H9 (cell line): ENCODE measurements at regions not wholly inside any gene's neighbourhood (a gene's known extent, or its start where the extent isn't known, plus 50 kb on each side); places are given as distances from the start of the nearest gene placed in this dataset.

Experiments
- DNase-seq: peaks from one replicate; pipeline ENCODE4 v3.0.0-alpha.2; 2017
- H2AFZ ChIP-seq: one replicate; pipeline ENCODE4 v1.6.1; 2013; ENCODE audit warnings: mild to moderate bottlenecking, low read length, control low read depth, moderate library complexity
- H2AK5ac ChIP-seq: 2 replicates; pipeline ENCODE4 v1.6.1; 2013; ENCODE audit warnings: low read length, control low read depth, mixed read lengths; ENCODE audit not compliant: insufficient read length
- H2BK120ac ChIP-seq: one replicate; pipeline ENCODE4 v1.6.1; 2013; ENCODE audit warnings: low read depth, mild to moderate bottlenecking, low read length, control low read depth, inconsistent platforms; ENCODE audit not compliant: poor library complexity, severe bottlenecking
- H2BK12ac ChIP-seq: 2 replicates; pipeline ENCODE4 v1.6.1; 2013; ENCODE audit warnings: low read length, control low read depth, mixed read lengths, low read depth; ENCODE audit not compliant: insufficient read length
- H2BK15ac ChIP-seq: 2 replicates; pipeline ENCODE4 v1.6.1; 2013; ENCODE audit warnings: low read depth, low read length, control low read depth
- H2BK20ac ChIP-seq: one replicate; pipeline ENCODE4 v1.6.1; 2013; ENCODE audit warnings: low read depth, mild to moderate bottlenecking, low read length, control low read depth, inconsistent platforms; ENCODE audit not compliant: poor library complexity, severe bottlenecking
- H2BK5ac ChIP-seq: 2 replicates; pipeline ENCODE4 v1.6.1; 2013; ENCODE audit warnings: low read length, control low read depth, mixed read lengths; ENCODE audit not compliant: insufficient read length
- H3K14ac ChIP-seq: 2 replicates; pipeline ENCODE4 v1.6.1; 2013; ENCODE audit warnings: low read length, control low read depth; ENCODE audit not compliant: insufficient read depth
- H3K18ac ChIP-seq: 2 replicates; pipeline ENCODE4 v1.6.1; 2013; ENCODE audit warnings: low read depth, mild to moderate bottlenecking, mixed read lengths, low read length, control low read depth; ENCODE audit not compliant: insufficient read length
- H3K23ac ChIP-seq: 2 replicates; pipeline ENCODE4 v1.6.1; 2013; ENCODE audit warnings: low read length, control low read depth, mixed read lengths, low read depth; ENCODE audit not compliant: insufficient read length
- H3K23me2 ChIP-seq: 2 replicates; pipeline ENCODE4 v1.6.1; 2013; ENCODE audit warnings: low read depth, mild to moderate bottlenecking, mixed read lengths, low read length, control low read depth; ENCODE audit not compliant: insufficient read length, poor library complexity, severe bottlenecking
- H3K27ac ChIP-seq: 2 replicates; pipeline ENCODE4 v1.5.1; 2013; ENCODE audit warnings: low read length, control low read depth, mixed read lengths, low read depth; ENCODE audit not compliant: insufficient read length
- H3K27me3 ChIP-seq: 2 replicates; pipeline ENCODE4 v1.6.1; 2013; ENCODE audit warnings: low read length, control low read depth, inconsistent platforms; ENCODE audit not compliant: insufficient read depth
- H3K4ac ChIP-seq: 2 replicates; pipeline ENCODE4 v1.6.1; 2013; ENCODE audit warnings: low read depth, mild to moderate bottlenecking, control low read depth, inconsistent platforms, low read length, moderate library complexity
- H3K4me1 ChIP-seq: 2 replicates; pipeline ENCODE4 v1.6.1; 2013; ENCODE audit warnings: low read length, control low read depth, inconsistent platforms; ENCODE audit not compliant: insufficient read depth
- H3K4me2 ChIP-seq: 2 replicates; pipeline ENCODE4 v1.6.1; 2013; ENCODE audit warnings: low read length, control low read depth, mixed read lengths; ENCODE audit not compliant: insufficient read length, insufficient read depth
- H3K56ac ChIP-seq: 2 replicates; pipeline ENCODE4 v1.6.1; 2013; ENCODE audit warnings: low read depth, mild to moderate bottlenecking, mixed read lengths, low read length, control low read depth; ENCODE audit not compliant: insufficient read length
- H3K79me1 ChIP-seq: 2 replicates; pipeline ENCODE4 v1.6.1; 2013; ENCODE audit warnings: low read depth, mild to moderate bottlenecking, moderate library complexity, low read length, control low read depth, inconsistent platforms; ENCODE audit not compliant: insufficient read depth, poor library complexity, severe bottlenecking
- H3K79me2 ChIP-seq: 2 replicates; pipeline ENCODE4 v1.6.1; 2013; ENCODE audit warnings: low read length, control low read depth, inconsistent platforms; ENCODE audit not compliant: insufficient read depth
- H3K9ac ChIP-seq: 2 replicates; pipeline ENCODE4 v1.6.1; 2013; ENCODE audit warnings: low read length, control low read depth, mixed read lengths; ENCODE audit not compliant: insufficient read length; ENCODE audit errors: extremely low read depth
- H3K9me3 ChIP-seq: one replicate; pipeline ENCODE4 v1.6.1; 2013; ENCODE audit warnings: low read depth, low read length, inconsistent platforms; ENCODE audit not compliant: control insufficient read depth
- H3T11ph ChIP-seq: one replicate; pipeline ENCODE4 v1.6.1; 2013; ENCODE audit warnings: mild to moderate bottlenecking, low read length, control low read depth, inconsistent platforms
- H4K20me1 ChIP-seq: one replicate; pipeline ENCODE4 v1.6.1; 2013; ENCODE audit not compliant: control insufficient read depth, insufficient read length, insufficient read depth
- H4K5ac ChIP-seq: 2 replicates; pipeline ENCODE4 v1.6.1; 2013; ENCODE audit warnings: low read depth, mild to moderate bottlenecking, mixed read lengths, low read length, control low read depth; ENCODE audit not compliant: insufficient read length
- H4K8ac ChIP-seq: replicated peaks from 2 replicates; pipeline ENCODE4 v1.6.1; 2013; ENCODE audit warnings: low read length, control low read depth, mixed read lengths, low read depth; ENCODE audit not compliant: insufficient read length
- H4K91ac ChIP-seq: 2 replicates; pipeline ENCODE4 v1.6.1; 2013; ENCODE audit warnings: low read depth, mild to moderate bottlenecking, moderate library complexity, mixed read lengths, low read length, control low read depth; ENCODE audit not compliant: insufficient read length
- H3K27ac Mint-ChIP-seq, 3 experiments: 2 replicates in 2 of 3; 3 replicates in 1 of 3; pipeline ENCODE4 v1.8.0; 2020 to 2021; ENCODE audit warnings: mixed read lengths in 3 of 3, mild to moderate bottlenecking in 1 of 3, moderate library complexity in 1 of 3
- H3K27me3 Mint-ChIP-seq: 2 replicates; pipeline ENCODE4 v1.8.0; 2021; ENCODE audit warnings: low read depth, mild to moderate bottlenecking, moderate library complexity, mixed read lengths
- H3K36me3 Mint-ChIP-seq, 3 experiments: 2 replicates in 2 of 3; 3 replicates in 1 of 3; pipeline ENCODE4 v1.8.0; 2020 to 2021; ENCODE audit warnings: low read depth in 3 of 3, mixed read lengths in 3 of 3; ENCODE audit not compliant: insufficient read depth in 1 of 3
- H3K4me1 Mint-ChIP-seq, 2 experiments: 2 replicates each; pipeline ENCODE4 v1.8.0; 2020; ENCODE audit warnings: mixed read lengths in 2 of 2
- H3K4me3 Mint-ChIP-seq, 2 experiments: 2 replicates in 1 of 2; 3 replicates in 1 of 2; pipeline ENCODE4 v1.8.0; 2020 to 2021; ENCODE audit warnings: mild to moderate bottlenecking in 2 of 2, mixed read lengths in 2 of 2, moderate library complexity in 1 of 2
- H3K9me3 Mint-ChIP-seq, 2 experiments: 2 replicates in 1 of 2; 3 replicates in 1 of 2; pipeline ENCODE4 v1.8.0; 2020; ENCODE audit warnings: mild to moderate bottlenecking in 2 of 2, mixed read lengths in 2 of 2, moderate library complexity in 1 of 2
- WGBS: extraction: QIAGEN DNeasy Blood & Tissue Kit; methylation state at CpG from one replicate; pipeline ENCODE4 v1.1.7; 2013; ENCODE audit warnings: missing lambda C conversion rate, low lambda C conversion rate, mixed read lengths; ENCODE audit not compliant: insufficient read length; ENCODE audit errors: extremely low coverage; 5-methylcytosine and 5-hydroxymethylcytosine counted together
- TF ChIP-seq, protein P1 (sequence below): fragments of 200-600 bp; sonication (generic); conservative IDR thresholded peaks from 3 replicates; pipeline ENCODE4 v1.8.0; 2021; ENCODE audit warnings: antibody characterized with exemption, mild to moderate bottlenecking

DNA sequence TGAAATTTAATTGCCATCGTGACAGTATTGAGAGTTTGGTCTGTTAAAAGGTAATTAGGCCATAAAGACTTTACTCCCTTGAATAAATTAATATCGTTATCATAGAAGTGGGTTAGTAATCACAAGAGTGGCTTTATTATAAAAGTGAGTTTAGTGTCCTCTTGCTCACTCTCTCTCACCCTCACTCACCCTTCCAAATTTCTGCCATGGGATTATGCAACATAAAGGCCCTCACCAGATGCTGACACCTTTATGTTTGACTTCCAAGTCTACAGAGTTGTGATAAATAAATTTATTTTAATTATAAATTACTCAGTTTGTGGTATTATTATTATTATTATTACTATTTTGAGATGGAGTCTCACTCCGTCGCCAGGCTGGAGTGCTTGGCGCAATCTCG is 1070.8 kb downstream of the PCDH18 start:
- Histone ChIP-seq H3K56ac (no peak overlapping the region), H3K4me2 (no peak overlapping the region), H3K18ac (no peak overlapping the region), H2AFZ (no peak overlapping the region), H2BK12ac (no peak overlapping the region), H3K23me2 (no peaks in the 10 kb centered on the region), H4K91ac (no peak overlapping the region), H2BK5ac (no peak overlapping the region), H3K9me3 (no peaks in the 10 kb centered on the region), H3K23ac (no peak overlapping the region), H2BK20ac (no peak overlapping the region), H3K79me1 (no peaks in the 10 kb centered on the region), H4K20me1 (no peaks in the 10 kb centered on the region), H2BK120ac (no peak overlapping the region), H4K8ac (no peak overlapping the region), H3K14ac (no peak overlapping the region), H3K27me3 (no peaks in the 10 kb centered on the region), H3T11ph (no peak overlapping the region), H2AK5ac (no peak overlapping the region), H3K79me2 (no peaks in the 10 kb centered on the region), H2BK15ac (no peak overlapping the region), H3K4ac (no peak overlapping the region), H3K27ac (no peak overlapping the region), H3K4me1 (no peaks in the 10 kb centered on the region; the same call in 1 of the 2 replicates), H4K5ac (no peak overlapping the region), H3K9ac (no peak overlapping the region)
- no CpG with 5 or more reads among the region's 6 CpGs for WGBS
- Mint-ChIP-seq H3K4me3 (no peak overlapping the region), H3K9me3 (no peaks in the 10 kb centered on the region), H3K36me3 (no peaks in the 10 kb centered on the region), H3K27ac (no peak overlapping the region), H3K4me1 (no peaks in the 10 kb centered on the region), H3K27me3 (no peaks in the 10 kb centered on the region)
- TF ChIP-seq, protein P1, sequence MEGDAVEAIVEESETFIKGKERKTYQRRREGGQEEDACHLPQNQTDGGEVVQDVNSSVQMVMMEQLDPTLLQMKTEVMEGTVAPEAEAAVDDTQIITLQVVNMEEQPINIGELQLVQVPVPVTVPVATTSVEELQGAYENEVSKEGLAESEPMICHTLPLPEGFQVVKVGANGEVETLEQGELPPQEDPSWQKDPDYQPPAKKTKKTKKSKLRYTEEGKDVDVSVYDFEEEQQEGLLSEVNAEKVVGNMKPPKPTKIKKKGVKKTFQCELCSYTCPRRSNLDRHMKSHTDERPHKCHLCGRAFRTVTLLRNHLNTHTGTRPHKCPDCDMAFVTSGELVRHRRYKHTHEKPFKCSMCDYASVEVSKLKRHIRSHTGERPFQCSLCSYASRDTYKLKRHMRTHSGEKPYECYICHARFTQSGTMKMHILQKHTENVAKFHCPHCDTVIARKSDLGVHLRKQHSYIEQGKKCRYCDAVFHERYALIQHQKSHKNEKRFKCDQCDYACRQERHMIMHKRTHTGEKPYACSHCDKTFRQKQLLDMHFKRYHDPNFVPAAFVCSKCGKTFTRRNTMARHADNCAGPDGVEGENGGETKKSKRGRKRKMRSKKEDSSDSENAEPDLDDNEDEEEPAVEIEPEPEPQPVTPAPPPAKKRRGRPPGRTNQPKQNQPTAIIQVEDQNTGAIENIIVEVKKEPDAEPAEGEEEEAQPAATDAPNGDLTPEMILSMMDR = no peak
- no peak for DNase-seq
